Neuron (in vitro differentiated cells): ENCODE measurements at regions not wholly inside any gene's neighbourhood (a gene's known extent, or its start where the extent isn't known, plus 50 kb on each side); places are given as distances from the start of the nearest gene placed in this dataset.

ENCODE experiments used
- H2AFZ ChIP-seq: one replicate; pipeline ENCODE4 v1.6.1; 2013; ENCODE audit warnings: low read depth, mild to moderate bottlenecking, inconsistent platforms, low read length, moderate library complexity
- H3K27me3 ChIP-seq: one replicate; pipeline ENCODE4 v1.6.1; 2013; ENCODE audit warnings: low read length; ENCODE audit not compliant: insufficient read depth
- H3K36me3 ChIP-seq: one replicate; pipeline ENCODE4 v1.6.1; 2013; ENCODE audit warnings: low read length; ENCODE audit not compliant: insufficient read depth
- H3K4me1 ChIP-seq: one replicate; pipeline ENCODE4 v1.6.1; 2013; ENCODE audit warnings: low read length; ENCODE audit not compliant: insufficient read depth
- H3K4me3 ChIP-seq: 2 replicates; pipeline ENCODE4 v1.5.1; 2013; ENCODE audit warnings: mild to moderate bottlenecking, low read length, moderate library complexity
- H3K9me3 ChIP-seq: one replicate; pipeline ENCODE4 v1.6.1; 2013; ENCODE audit warnings: low read length

- Histone ChIP-seq H3K9me3 (no peaks in the 10 kb centered on the region), H3K4me3 (no peak overlapping the region), H3K4me1 (no peaks in the 10 kb centered on the region), H3K36me3 (no peaks in the 10 kb centered on the region), H2AFZ (no peak overlapping the region), H3K27me3 (no peaks in the 10 kb centered on the region)
Observed at GRCh38 chr2:13533524-13533922, 816.8 kb downstream of the TRIB2 start.

DNA sequence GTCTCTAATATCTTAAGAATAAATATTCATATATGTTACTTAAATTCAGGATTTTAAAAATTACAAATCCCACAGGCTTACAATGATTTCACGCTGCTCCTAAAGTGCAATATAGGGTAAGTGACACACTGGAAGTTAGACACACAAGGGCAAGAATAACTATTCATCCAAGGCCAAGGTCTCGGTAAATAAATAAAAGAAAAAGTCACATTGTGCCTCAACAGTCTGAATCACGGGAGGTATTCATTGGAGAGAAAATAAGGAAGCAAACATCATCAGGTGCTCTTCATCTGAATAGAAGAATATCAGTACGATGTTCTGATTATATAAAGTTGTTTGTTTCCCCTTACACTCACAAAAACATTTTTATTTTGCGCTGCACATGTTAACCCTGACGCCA, 820.2 kb downstream of the TRIB2 start:
- H3K4me3 ChIP-seq: no peak overlapping the region
- no peaks in the 10 kb centered on the region for H3K4me1 ChIP-seq
- H3K27me3 ChIP-seq: no peaks in the 10 kb centered on the region

GRCh38 chr2:13537771-13538349, 821.1 kb downstream of the TRIB2 start:
- Histone ChIP-seq H2AFZ (no peak overlapping the region), H3K4me3 (no peak overlapping the region), H3K9me3 (no peaks in the 10 kb centered on the region), H3K27me3 (no peaks in the 10 kb centered on the region), H3K4me1 (no peaks in the 10 kb centered on the region), H3K36me3 (no peaks in the 10 kb centered on the region)

More for the DNA sequence above, 820.2 kb downstream of the TRIB2 start:
- Histone ChIP-seq H3K9me3 (no peaks in the 10 kb centered on the region), H3K36me3 (no peaks in the 10 kb centered on the region), H2AFZ (no peak overlapping the region)

- H3K27me3 ChIP-seq: no peaks in the 10 kb centered on the region
- H3K9me3 ChIP-seq: no peaks in the 10 kb centered on the region
- H3K36me3 ChIP-seq: no peaks in the 10 kb centered on the region
- no peak overlapping the region for H2AFZ ChIP-seq
- H3K4me3 ChIP-seq: no peak overlapping the region
- H3K4me1 ChIP-seq: no peaks in the 10 kb centered on the region
Observed at GRCh38 chr2:13539296-13539695, 822.6 kb downstream of the TRIB2 start.

DNA sequence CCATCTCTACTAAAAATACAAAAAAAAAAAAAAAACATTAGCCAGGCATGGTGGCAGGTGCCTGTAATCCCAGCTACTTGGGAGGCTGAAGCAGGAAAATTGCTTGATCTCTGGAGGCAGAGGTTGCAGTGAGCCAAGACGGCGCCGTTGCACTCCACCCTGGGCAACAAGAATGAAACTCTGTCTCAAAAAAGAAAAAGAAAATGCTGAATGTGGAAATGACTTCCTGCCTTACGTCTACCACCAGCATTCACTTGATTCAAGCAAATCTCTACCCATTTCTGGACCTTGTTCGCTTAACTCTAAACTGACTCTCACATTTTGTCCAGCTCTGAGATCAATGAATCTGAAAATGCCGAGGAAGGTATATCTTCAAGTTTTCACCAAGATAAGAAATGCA, 825.3 kb downstream of the TRIB2 start:
- Histone ChIP-seq H2AFZ (no peak overlapping the region), H3K27me3 (no peaks in the 10 kb centered on the region), H3K36me3 (no peaks in the 10 kb centered on the region), H3K4me3 (no peak overlapping the region), H3K4me1 (no peaks in the 10 kb centered on the region), H3K9me3 (no peaks in the 10 kb centered on the region)

GRCh38 chr2:13542642-13543041, 825.9 kb downstream of the TRIB2 start:
- no peak overlapping the region for H3K4me3 ChIP-seq

GRCh38 chr2:13543550-13543949, 826.8 kb downstream of the TRIB2 start:
- no peaks in the 10 kb centered on the region for H3K27me3 ChIP-seq
- no peaks in the 10 kb centered on the region for H3K4me1 ChIP-seq
- no peak overlapping the region for H3K4me3 ChIP-seq
- no peaks in the 10 kb centered on the region for H3K36me3 ChIP-seq
- H2AFZ ChIP-seq: no peak overlapping the region
- no peaks in the 10 kb centered on the region for H3K9me3 ChIP-seq

More at GRCh38 chr2:13542642-13543041, 825.9 kb downstream of the TRIB2 start:
- no peaks in the 10 kb centered on the region for H3K36me3 ChIP-seq
- H3K9me3 ChIP-seq: no peaks in the 10 kb centered on the region
- no peaks in the 10 kb centered on the region for H3K4me1 ChIP-seq
- H2AFZ ChIP-seq: no peak overlapping the region
- H3K27me3 ChIP-seq: no peaks in the 10 kb centered on the region

- Histone ChIP-seq H3K4me3 (no peak overlapping the region), H3K9me3 (no peaks in the 10 kb centered on the region), H3K36me3 (no peaks in the 10 kb centered on the region), H3K27me3 (no peaks in the 10 kb centered on the region), H2AFZ (no peak overlapping the region), H3K4me1 (no peaks in the 10 kb centered on the region)
Observed at GRCh38 chr2:13545320-13545719, 828.6 kb downstream of the TRIB2 start.

- Histone ChIP-seq H2AFZ (no peak overlapping the region), H3K9me3 (no peaks in the 10 kb centered on the region), H3K4me3 (no peak overlapping the region), H3K36me3 (no peaks in the 10 kb centered on the region), H3K27me3 (no peaks in the 10 kb centered on the region), H3K4me1 (no peaks in the 10 kb centered on the region)
Observed at GRCh38 chr2:13546131-13546530, 829.4 kb downstream of the TRIB2 start.

GRCh38 chr2:13550285-13551231, 833.8 kb downstream of the TRIB2 start:
- H3K27me3 ChIP-seq: no peaks in the 10 kb centered on the region
- no peaks in the 10 kb centered on the region for H3K9me3 ChIP-seq
- no peak overlapping the region for H3K4me3 ChIP-seq
- no peaks in the 10 kb centered on the region for H3K4me1 ChIP-seq
- no peak overlapping the region for H2AFZ ChIP-seq
- no peaks in the 10 kb centered on the region for H3K36me3 ChIP-seq

- no peaks in the 10 kb centered on the region for H3K9me3 ChIP-seq
Observed at GRCh38 chr2:13558368-13558767, 841.6 kb downstream of the TRIB2 start.

GRCh38 chr2:13560322-13560721, 843.6 kb downstream of the TRIB2 start:
- Histone ChIP-seq H3K4me1 (no peaks in the 10 kb centered on the region), H3K4me3 (no peak overlapping the region), H3K9me3 (no peaks in the 10 kb centered on the region), H3K27me3 (no peaks in the 10 kb centered on the region), H3K36me3 (no peaks in the 10 kb centered on the region), H2AFZ (no peak overlapping the region)

More at GRCh38 chr2:13558368-13558767, 841.6 kb downstream of the TRIB2 start:
- H3K27me3 ChIP-seq: no peaks in the 10 kb centered on the region
- H3K36me3 ChIP-seq: no peaks in the 10 kb centered on the region
- no peaks in the 10 kb centered on the region for H3K4me1 ChIP-seq
- H2AFZ ChIP-seq: no peak overlapping the region
- H3K4me3 ChIP-seq: no peak overlapping the region

- Histone ChIP-seq H3K27me3 (no peaks in the 10 kb centered on the region), H3K9me3 (no peaks in the 10 kb centered on the region), H3K4me3 (no peak overlapping the region), H2AFZ (no peak overlapping the region), H3K4me1 (no peaks in the 10 kb centered on the region), H3K36me3 (no peaks in the 10 kb centered on the region)
Observed at GRCh38 chr2:13572466-13572865, 855.7 kb downstream of the TRIB2 start.
